ENCODE measurements at regions not wholly inside any gene's neighbourhood (a gene's known extent, or its start where the extent isn't known, plus 50 kb on each side); places are given as distances from the start of the nearest gene placed in this dataset.
"Not testable (repeated sequence)": the region's sequence is repeated elsewhere in the genome, so short reads cannot be mapped to it uniquely, and the experiment has no call there.

- DNase-seq = not testable (repeated sequence)
Measured at GRCh38 chr7:6939126-6939525, 113.1 kb upstream of the CCZ1B start.

- not testable (repeated sequence) for DNase-seq
Measured at GRCh38 chr7:6939896-6940295, 113.8 kb upstream of the CCZ1B start.

GRCh38 chr7:6946873-6947272, 120.8 kb upstream of the CCZ1B start:
- DNase-seq = not testable (repeated sequence)

GRCh38 chr7:6950231-6950630, 124.2 kb upstream of the CCZ1B start:
- DNase-seq = not testable (repeated sequence)

GRCh38 chr7:6951553-6951952, 125.5 kb upstream of the CCZ1B start:
- DNase-seq = not testable (repeated sequence)

- not testable (repeated sequence) for DNase-seq
Measured at GRCh38 chr7:6953138-6953797, 127.2 kb upstream of the CCZ1B start.

GRCh38 chr7:6953798-6954181, 127.7 kb upstream of the CCZ1B start:
- not testable (repeated sequence) for DNase-seq

- not testable (repeated sequence) for DNase-seq
Measured at GRCh38 chr7:6955385-6955784, 129.3 kb upstream of the CCZ1B start.

- not testable (repeated sequence) for DNase-seq
Measured at GRCh38 chr7:6955990-6956566, 130.0 kb upstream of the CCZ1B start.

GRCh38 chr7:6958371-6958770, 132.3 kb upstream of the CCZ1B start:
- DNase-seq = not testable (repeated sequence)

- DNase-seq = not testable (repeated sequence)
Measured at GRCh38 chr7:6959942-6960341, 133.9 kb upstream of the CCZ1B start.

GRCh38 chr7:6962871-6963270, 136.8 kb upstream of the CCZ1B start:
- DNase-seq = not testable (repeated sequence)

GRCh38 chr7:6965051-6965450, 139.0 kb upstream of the CCZ1B start:
- peak; percentile 76 for DNase-seq

GRCh38 chr7:6970180-6970579, 144.1 kb upstream of the CCZ1B start:
- not testable (repeated sequence) for DNase-seq

GRCh38 chr7:6974876-6975275, 148.8 kb upstream of the CCZ1B start:
- not testable (repeated sequence) for DNase-seq

GRCh38 chr7:6975346-6975745, 149.3 kb upstream of the CCZ1B start:
- DNase-seq = not testable (repeated sequence)

GRCh38 chr7:6977368-6977767, 151.3 kb upstream of the CCZ1B start:
- DNase-seq = not testable (repeated sequence)

- not testable (repeated sequence) for DNase-seq
Measured at GRCh38 chr7:6978326-6978725, 152.3 kb upstream of the CCZ1B start.

GRCh38 chr7:6979456-6979855, 153.4 kb upstream of the CCZ1B start:
- DNase-seq = not testable (repeated sequence)

- not testable (repeated sequence) for DNase-seq
Measured at GRCh38 chr7:6982375-6982774, 156.3 kb upstream of the CCZ1B start.

- DNase-seq = not testable (repeated sequence)
Measured at GRCh38 chr7:6986892-6987291, 160.8 kb upstream of the CCZ1B start.

- not testable (repeated sequence) for DNase-seq
Measured at GRCh38 chr7:6988608-6989007, 162.5 kb upstream of the CCZ1B start.

- not testable (repeated sequence) for DNase-seq
Measured at GRCh38 chr7:6989968-6990367, 163.9 kb upstream of the CCZ1B start.

GRCh38 chr7:6990426-6991152, 164.5 kb upstream of the CCZ1B start:
- not testable (repeated sequence) for DNase-seq
